ENCODE measurements at regions not wholly inside any gene's neighbourhood (a gene's known extent, or its start where the extent isn't known, plus 50 kb on each side); places are given as distances from the start of the nearest gene placed in this dataset.
"Not testable (repeated sequence)": the region's sequence is repeated elsewhere in the genome, so short reads cannot be mapped to it uniquely, and the experiment has no call there.

DNA sequence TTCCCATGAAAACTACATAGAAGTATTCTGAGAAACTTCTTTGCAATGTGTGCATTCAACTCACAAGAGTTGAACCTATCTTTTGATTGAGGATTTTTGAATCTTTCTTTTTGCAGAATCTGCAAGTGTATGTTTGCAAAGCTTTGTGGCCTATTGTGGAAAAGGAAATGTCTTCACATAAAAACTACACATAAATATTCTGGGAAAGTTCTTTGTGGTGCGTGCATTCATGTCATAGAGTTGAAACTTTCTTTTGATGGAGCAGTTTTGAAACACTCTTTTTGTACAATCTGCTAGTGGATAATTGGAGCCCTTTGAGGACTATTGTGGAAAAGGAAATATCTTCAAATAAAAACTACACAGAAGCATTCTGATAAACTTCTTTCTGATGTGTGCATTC, 4157.7 kb upstream of the OR11H1 start:
- H2BK120ac ChIP-seq (ENCODE audit: insufficient read depth, low read length, poor library complexity); H3K79me2 ChIP-seq (ENCODE audit: control insufficient read depth, insufficient read depth, low read length, poor library complexity); H3K14ac ChIP-seq (ENCODE audit: low read length); H3K18ac ChIP-seq (ENCODE audit: low read length); H3K27ac ChIP-seq (ENCODE audit: low read depth, low read length); H4K91ac ChIP-seq (ENCODE audit: low read depth, low read length); H3K27me3 ChIP-seq (ENCODE audit: insufficient read depth, low read length); H4K8ac ChIP-seq (ENCODE audit: low read depth, low read length); H3K23ac ChIP-seq (ENCODE audit: low read length); H4K12ac ChIP-seq (ENCODE audit: low read depth, low read length); DNase-seq; H3K4me3 ChIP-seq (ENCODE audit: low read depth, low read length); H3K4ac ChIP-seq (ENCODE audit: low read depth, low read length); H2AK5ac ChIP-seq (ENCODE audit: low read length); H3K4me1 ChIP-seq (ENCODE audit: control insufficient read depth in 1 of 2, insufficient read depth in 2 of 2, low read length in 2 of 2); H2AFZ ChIP-seq (ENCODE audit: insufficient read depth, low read length, poor library complexity); H3K4me2 ChIP-seq (ENCODE audit: low read length); H2BK5ac ChIP-seq (ENCODE audit: low read depth, low read length, poor library complexity); H3K79me1 ChIP-seq (ENCODE audit: low read length); H2BK12ac ChIP-seq (ENCODE audit: low read length); H3K9me3 ChIP-seq (ENCODE audit: insufficient read depth, low read depth, low read length); H3K36me3 ChIP-seq (ENCODE audit: control insufficient read depth in 1 of 2, insufficient read depth in 2 of 2, low read length in 2 of 2); H3K9ac ChIP-seq (ENCODE audit: low read length): not testable (repeated sequence)
- no CpG with 5 or more reads among the region's 1 CpG for WGBS (ENCODE audit: extremely low coverage, insufficient coverage, insufficient read length)

All from trophoblast cell (in vitro differentiated cells and primary cell).